ENCODE measurements at regions not wholly inside any gene's neighbourhood (a gene's known extent, or its start where the extent isn't known, plus 50 kb on each side); places are given as distances from the start of the nearest gene placed in this dataset.

GRCh38 chr11:112761911-112762706 is 199.1 kb upstream of the NCAM1 start:
- Histone ChIP-seq H3K36me3 (replicated peaks in 1 of 2; ENCODE audit: control insufficient read depth in 1 of 2, insufficient read depth in 2 of 2, low read length in 2 of 2) (no peaks in the 10 kb centered on the region), H4K20me1 (ENCODE audit: insufficient read depth, low read length) (no peaks in the 10 kb centered on the region), H3K4me2 (replicated peaks; ENCODE audit: extremely low read depth, low read length, poor library complexity, severe bottlenecking) (no peak overlapping the region), H3K4me3 (replicated peaks in 1 of 3; ENCODE audit: low read depth in 2 of 3, low read length in 3 of 3) (no peak overlapping the region), H3K27ac (ENCODE audit: low read depth in 1 of 2, low read length in 2 of 2) (no peak overlapping the region), H3K9ac (ENCODE audit: insufficient read depth, low read length, poor library complexity, severe bottlenecking) (no peak overlapping the region), H3K27me3 (ENCODE audit: control insufficient read depth in 2 of 2, insufficient read depth in 2 of 2, low read length in 2 of 2) (no peaks in the 10 kb centered on the region), H3K9me3 (replicated peaks in 1 of 2; ENCODE audit: control insufficient read depth in 1 of 2, insufficient read depth in 1 of 2, low read length in 2 of 2) (no peaks in the 10 kb centered on the region), H3K79me2 (ENCODE audit: insufficient read depth, low read length) (no peaks in the 10 kb centered on the region), H3K4me1 (ENCODE audit: control insufficient read depth in 1 of 2, insufficient read depth in 2 of 2, low read length in 2 of 2) (no peaks in the 10 kb centered on the region), H2AFZ (ENCODE audit: insufficient read depth, low read depth, low read length, poor library complexity, severe bottlenecking) (no peak overlapping the region)
- Mint-ChIP-seq H3K36me3 (no peaks in the 10 kb centered on the region), H3K4me3 (no peak overlapping the region), H3K4me1 (no peaks in the 10 kb centered on the region), H3K27ac (peak overlapping the region in 1 of 7 donors; percentile 26), H3K9me3 (peaks cover 0 to 2% (median 0%) of the 10 kb centered on the region in 7 donors), H3K27me3 (ENCODE audit: low read depth in 3 of 3) (peaks cover 0 to 9% (median 2%) of the 10 kb centered on the region in 3 donors)
- TF ChIP-seq CTCF (IDR thresholded peaks at IDR 0.05), result no peak
- intact Hi-C loops (cut with micrococcal nuclease), result no loop called here
- 100% methylated on average over 3 of the region's 6 CpGs for WGBS (ENCODE audit: insufficient coverage)
- DNase-seq, result no peak

GRCh38 chr11:112762707-112763090 is 198.5 kb upstream of the NCAM1 start:
- no peak overlapping the region for H3K4me2 ChIP-seq (replicated peaks; ENCODE audit: extremely low read depth, low read length, poor library complexity, severe bottlenecking)
- TF ChIP-seq CTCF (IDR thresholded peaks at IDR 0.05), result no peak
- no peak overlapping the region for H3K9ac ChIP-seq (ENCODE audit: insufficient read depth, low read length, poor library complexity, severe bottlenecking)
- H2AFZ ChIP-seq (ENCODE audit: insufficient read depth, low read depth, low read length, poor library complexity, severe bottlenecking), result no peak overlapping the region
- H3K4me1 ChIP-seq (ENCODE audit: control insufficient read depth in 1 of 2, insufficient read depth in 2 of 2, low read length in 2 of 2), result no peaks in the 10 kb centered on the region
- Mint-ChIP-seq H3K27ac (no peak overlapping the region), H3K9me3 (peaks cover 0 to 2% (median 0%) of the 10 kb centered on the region in 7 donors), H3K4me1 (no peaks in the 10 kb centered on the region), H3K27me3 (ENCODE audit: low read depth in 3 of 3) (peaks cover 0 to 7% (median 2%) of the 10 kb centered on the region in 3 donors), H3K36me3 (no peaks in the 10 kb centered on the region), H3K4me3 (no peak overlapping the region)
- H3K36me3 ChIP-seq (replicated peaks in 1 of 2; ENCODE audit: control insufficient read depth in 1 of 2, insufficient read depth in 2 of 2, low read length in 2 of 2), result no peaks in the 10 kb centered on the region
- H4K20me1 ChIP-seq (ENCODE audit: insufficient read depth, low read length), result no peaks in the 10 kb centered on the region
- WGBS (ENCODE audit: insufficient coverage), result no CpG with 5 or more reads among the region's 4 CpGs
- no peak overlapping the region for H3K27ac ChIP-seq (ENCODE audit: low read depth in 1 of 2, low read length in 2 of 2)
- no peaks in the 10 kb centered on the region for H3K9me3 ChIP-seq (replicated peaks in 1 of 2; ENCODE audit: control insufficient read depth in 1 of 2, insufficient read depth in 1 of 2, low read length in 2 of 2)
- no peaks in the 10 kb centered on the region for H3K27me3 ChIP-seq (ENCODE audit: control insufficient read depth in 2 of 2, insufficient read depth in 2 of 2, low read length in 2 of 2)
- no peaks in the 10 kb centered on the region for H3K79me2 ChIP-seq (ENCODE audit: insufficient read depth, low read length)
- H3K4me3 ChIP-seq (replicated peaks in 1 of 3; ENCODE audit: low read depth in 2 of 3, low read length in 3 of 3), result no peak overlapping the region
- intact Hi-C loops (cut with micrococcal nuclease), result no loop called here
- no peak for DNase-seq
